ENCODE measurements at regions not wholly inside any gene's neighbourhood (a gene's known extent, or its start where the extent isn't known, plus 50 kb on each side); places are given as distances from the start of the nearest gene placed in this dataset.

- TF ChIP-seq EP300 (IDR thresholded peaks at IDR 0.05): no peak
- TF ChIP-seq CTCF (IDR thresholded peaks at IDR 0.05): no peak
- no peak for TF ChIP-seq POLR2A (IDR thresholded peaks at IDR 0.05)
- TF ChIP-seq POLR2AphosphoS5 (IDR thresholded peaks at IDR 0.05): no peak
Observed at GRCh38 chr13:69155136-69155535, 952.5 kb upstream of the ATXN8OS start.

All from sigmoid colon (tissue), 4 donors.